ENCODE measurements at regions not wholly inside any gene's neighbourhood (a gene's known extent, or its start where the extent isn't known, plus 50 kb on each side); places are given as distances from the start of the nearest gene placed in this dataset.

GRCh38 chr22:46029574-46030200 is 52.7 kb upstream of the WNT7B start:
- H3K4me3 ChIP-seq: no peak overlapping the region
- H3K27me3 ChIP-seq (ENCODE audit: insufficient read depth): peaks cover 38% of the 10 kb centered on the region
- no peaks in the 10 kb centered on the region for H3K9me3 Mint-ChIP-seq

More at GRCh38 chr22:46029574-46030200, 52.7 kb upstream of the WNT7B start:
- DNase-seq (ENCODE audit: low spot score) (no peak), ATAC-seq (no peak)
- peaks cover 47% of the 10 kb centered on the region for H3K27me3 Mint-ChIP-seq (ENCODE audit: insufficient read depth, low read depth, poor library complexity)
- H3K27ac Mint-ChIP-seq: no peak overlapping the region
- Histone ChIP-seq H3K36me3 (ENCODE audit: insufficient read depth) (no peaks in the 10 kb centered on the region), H2AFZ (no peak overlapping the region), H3K27ac (ENCODE audit: low read depth) (no peak overlapping the region), H3K4me2 (no peak overlapping the region), H3K9me2 (ENCODE audit: insufficient read depth) (no peaks in the 10 kb centered on the region), H4K20me1 (replicated peaks; ENCODE audit: insufficient read depth) (no peaks in the 10 kb centered on the region), H3K79me2 (replicated peaks; ENCODE audit: insufficient read depth) (no peaks in the 10 kb centered on the region), H3F3A (replicated peaks; ENCODE audit: low read depth) (peaks cover 6% of the 10 kb centered on the region; the same call in 1 of the 2 replicates), H3K4me1 (ENCODE audit: insufficient read depth) (peaks cover 26% of the 10 kb centered on the region)
- no peaks in the 10 kb centered on the region for H3K36me3 Mint-ChIP-seq (ENCODE audit: low read depth)
- H3K4me1 Mint-ChIP-seq: peaks cover 35% of the 10 kb centered on the region
- H3K4me3 Mint-ChIP-seq: no peak overlapping the region
- TF ChIP-seq CREB1 (CRISPR knock-in tag; IDR thresholded peaks at IDR 0.05; ENCODE audit: low read depth): no peak
- TF ChIP-seq JUNB (IDR thresholded peaks at IDR 0.05; ENCODE audit: unreplicated experiment): no peak
- no peak for TF ChIP-seq ZNF462 (CRISPR knock-in tag; IDR thresholded peaks at IDR 0.05)
- TF ChIP-seq ZNF114 (CRISPR knock-in tag; IDR thresholded peaks at IDR 0.05): no peak
- TF ChIP-seq, protein P1, sequence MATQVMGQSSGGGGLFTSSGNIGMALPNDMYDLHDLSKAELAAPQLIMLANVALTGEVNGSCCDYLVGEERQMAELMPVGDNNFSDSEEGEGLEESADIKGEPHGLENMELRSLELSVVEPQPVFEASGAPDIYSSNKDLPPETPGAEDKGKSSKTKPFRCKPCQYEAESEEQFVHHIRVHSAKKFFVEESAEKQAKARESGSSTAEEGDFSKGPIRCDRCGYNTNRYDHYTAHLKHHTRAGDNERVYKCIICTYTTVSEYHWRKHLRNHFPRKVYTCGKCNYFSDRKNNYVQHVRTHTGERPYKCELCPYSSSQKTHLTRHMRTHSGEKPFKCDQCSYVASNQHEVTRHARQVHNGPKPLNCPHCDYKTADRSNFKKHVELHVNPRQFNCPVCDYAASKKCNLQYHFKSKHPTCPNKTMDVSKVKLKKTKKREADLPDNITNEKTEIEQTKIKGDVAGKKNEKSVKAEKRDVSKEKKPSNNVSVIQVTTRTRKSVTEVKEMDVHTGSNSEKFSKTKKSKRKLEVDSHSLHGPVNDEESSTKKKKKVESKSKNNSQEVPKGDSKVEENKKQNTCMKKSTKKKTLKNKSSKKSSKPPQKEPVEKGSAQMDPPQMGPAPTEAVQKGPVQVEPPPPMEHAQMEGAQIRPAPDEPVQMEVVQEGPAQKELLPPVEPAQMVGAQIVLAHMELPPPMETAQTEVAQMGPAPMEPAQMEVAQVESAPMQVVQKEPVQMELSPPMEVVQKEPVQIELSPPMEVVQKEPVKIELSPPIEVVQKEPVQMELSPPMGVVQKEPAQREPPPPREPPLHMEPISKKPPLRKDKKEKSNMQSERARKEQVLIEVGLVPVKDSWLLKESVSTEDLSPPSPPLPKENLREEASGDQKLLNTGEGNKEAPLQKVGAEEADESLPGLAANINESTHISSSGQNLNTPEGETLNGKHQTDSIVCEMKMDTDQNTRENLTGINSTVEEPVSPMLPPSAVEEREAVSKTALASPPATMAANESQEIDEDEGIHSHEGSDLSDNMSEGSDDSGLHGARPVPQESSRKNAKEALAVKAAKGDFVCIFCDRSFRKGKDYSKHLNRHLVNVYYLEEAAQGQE (IDR thresholded peaks at IDR 0.05; ENCODE audit: unreplicated experiment): no peak
- TF ChIP-seq ZNF331 (CRISPR knock-in tag; IDR thresholded peaks at IDR 0.05; ENCODE audit: low read depth): no peak
- no peak for TF ChIP-seq CTCF (conservative IDR thresholded peaks at IDR 0.05; ENCODE audit: low read depth in 2 of 2)
- TF ChIP-seq EZH2phosphoT487 (IDR thresholded peaks at IDR 0.05; ENCODE audit: unreplicated experiment): no peak
- TF ChIP-seq, protein P2, sequence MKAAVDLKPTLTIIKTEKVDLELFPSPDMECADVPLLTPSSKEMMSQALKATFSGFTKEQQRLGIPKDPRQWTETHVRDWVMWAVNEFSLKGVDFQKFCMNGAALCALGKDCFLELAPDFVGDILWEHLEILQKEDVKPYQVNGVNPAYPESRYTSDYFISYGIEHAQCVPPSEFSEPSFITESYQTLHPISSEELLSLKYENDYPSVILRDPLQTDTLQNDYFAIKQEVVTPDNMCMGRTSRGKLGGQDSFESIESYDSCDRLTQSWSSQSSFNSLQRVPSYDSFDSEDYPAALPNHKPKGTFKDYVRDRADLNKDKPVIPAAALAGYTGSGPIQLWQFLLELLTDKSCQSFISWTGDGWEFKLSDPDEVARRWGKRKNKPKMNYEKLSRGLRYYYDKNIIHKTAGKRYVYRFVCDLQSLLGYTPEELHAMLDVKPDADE (IDR thresholded peaks at IDR 0.05): no peak

Data from GM23338 (cell line).